A549 (cell line): ENCODE measurements at regions not wholly inside any gene's neighbourhood (a gene's known extent, or its start where the extent isn't known, plus 50 kb on each side); places are given as distances from the start of the nearest gene placed in this dataset.

ENCODE experiments used
- ATAC-seq, 2 experiments: fragments of 200-7000 bp in 1 of 2; fragments of >200 bp in 1 of 2; cut with Nextera tagmentation in 1 of 2; cut with Tn5 transposase in 1 of 2; 3 replicates each; pipeline versions ENCODE4 v1.8.0 to v1.9.1; 2018 to 2020; ENCODE audit warnings: mild to moderate bottlenecking in 1 of 2, moderate library complexity in 1 of 2
- CTCF ChIA-PET: fragments of 300-600 bp; sonication (Branson Sonifier 250); formaldehyde crosslinking; extraction: SDS; loops from one replicate; lab custom pipeline; 2021; ENCODE audit warnings: antibody characterized with exemption, inconsistent platforms; lab: Yijun Ruan, JAX
- POLR2A ChIA-PET: fragments of 350-600 bp; formaldehyde crosslinking; extraction: SDS; loops from one replicate; lab custom pipeline; 2021; ENCODE audit warnings: antibody characterized with exemption, inconsistent platforms; lab: Yijun Ruan, JAX
- DNase-seq, 2 experiments: peaks; one replicate each; pipeline versions ENCODE4 v3.0.0 to v3.0.0-alpha.2; 2011 to 2016; ENCODE audit warnings: low read depth in 1 of 2, low spot score in 1 of 2
- FAIRE-seq: peaks from 2 replicates; lab custom pipeline; 2011; peaks lifted over from hg19 to GRCh38; lab: Jason Lieb, UNC
- H3K27ac ChIP-seq, 2 experiments: fragments of >200 bp; sonication (Bioruptor Twin); formaldehyde crosslinking; 3 replicates each; pipeline ENCODE4 v1.5.1; 2016 to 2017
- H3K4me1 ChIP-seq: fragments of >200 bp; sonication (Bioruptor Twin); formaldehyde crosslinking; 3 replicates; pipeline ENCODE4 v1.6.1; 2016
- H3K4me2 ChIP-seq: fragments of >200 bp; sonication (Bioruptor Twin); formaldehyde crosslinking; 3 replicates; pipeline ENCODE4 v1.6.1; 2016
- H3K4me3 ChIP-seq: fragments of >200 bp; sonication (Bioruptor Twin); formaldehyde crosslinking; 3 replicates; pipeline ENCODE4 v1.5.1; 2016
- H3K9me3 ChIP-seq: fragments of >200 bp; sonication (Bioruptor Twin); formaldehyde crosslinking; 3 replicates; pipeline ENCODE4 v1.6.1; 2016
- ATOH8 ChIP-seq: fragments of 250-450 bp; sonication (Bioruptor Pico); IDR thresholded peaks from 2 replicates; pipeline ENCODE4 v1.5.0; 2020; ENCODE audit warnings: low read depth, mild to moderate bottlenecking, moderate library complexity
- CTCF ChIP-seq: fragments of >200 bp; sonication (Bioruptor Twin); formaldehyde crosslinking; IDR thresholded peaks from 3 replicates; pipeline ENCODE4 v1.5.1; 2016
- EHF ChIP-seq: fragments of 250-450 bp; sonication (Bioruptor Pico); IDR thresholded peaks from 2 replicates; pipeline ENCODE4 v1.5.0; 2020; ENCODE audit warnings: mild to moderate bottlenecking
- ELK1 ChIP-seq: fragments of 150-350 bp; IDR thresholded peaks from 2 replicates; pipeline ENCODE4 v1.6.1; 2014; ENCODE audit warnings: low read depth, mild to moderate bottlenecking, low read length
- HDAC2 ChIP-seq: fragments of 200-600 bp; sonication (generic); IDR thresholded peaks from 2 replicates; pipeline ENCODE4 v1.6.1; 2016
- HOXB5 ChIP-seq: fragments of 250-450 bp; sonication (Bioruptor Pico); IDR thresholded peaks from 2 replicates; pipeline ENCODE4 v1.5.0; 2020; ENCODE audit warnings: mild to moderate bottlenecking, moderate library complexity
- JUN ChIP-seq, 2 experiments: fragments of >200 bp; sonication (Bioruptor Twin); formaldehyde crosslinking; IDR thresholded peaks; 2 replicates in 1 of 2; 3 replicates in 1 of 2; pipeline ENCODE4 v1.6.1; 2016 to 2017
- KDM1A ChIP-seq: fragments of 200-600 bp; sonication (generic); IDR thresholded peaks from 2 replicates; pipeline ENCODE4 v1.6.1; 2016; ENCODE audit warnings: low read depth, mild to moderate bottlenecking
- MYC ChIP-seq: IDR thresholded peaks from 2 replicates; pipeline ENCODE4 v1.6.1; 2012; ENCODE audit warnings: mild to moderate bottlenecking, inconsistent platforms, low read length, improper control_type of control experiment, borderline replicate concordance
- NFE2L2 ChIP-seq: fragments of 150-350 bp; conservative IDR thresholded peaks from 2 replicates; pipeline ENCODE4 v1.6.1; 2014; ENCODE audit warnings: low read length
- PBX3 ChIP-seq: IDR thresholded peaks from 2 replicates; pipeline ENCODE4 v1.6.1; 2012
- PHF8 ChIP-seq: fragments of 200-600 bp; sonication (generic); IDR thresholded peaks from 2 replicates; pipeline ENCODE4 v1.6.1; 2016; ENCODE audit warnings: low read depth, mild to moderate bottlenecking, antibody characterized with exemption, moderate library complexity, borderline replicate concordance
- POLR2AphosphoS2 ChIP-seq: conservative IDR thresholded peaks from 2 replicates; pipeline ENCODE4 v1.6.1; 2012; ENCODE audit warnings: low read length, improper control_type of control experiment, inconsistent platforms
- RAD21 ChIP-seq, 2 experiments: fragments of >200 bp in 1 of 2; sonication (Bioruptor Twin) in 1 of 2; formaldehyde crosslinking in 1 of 2; IDR thresholded peaks in 1 of 2; conservative IDR thresholded peaks in 1 of 2; 2 replicates in 1 of 2; 3 replicates in 1 of 2; pipeline ENCODE4 v1.6.1; 2012 to 2018; ENCODE audit warnings: inconsistent platforms in 1 of 2
- RARB ChIP-seq: fragments of 250-450 bp; sonication (Bioruptor Pico); IDR thresholded peaks from 2 replicates; pipeline ENCODE4 v1.8.0; 2021; ENCODE audit warnings: mild to moderate bottlenecking, moderate library complexity
- REST ChIP-seq: fragments of 200-600 bp; sonication (generic); IDR thresholded peaks from 2 replicates; pipeline ENCODE4 v1.6.1; 2016; ENCODE audit warnings: antibody characterized with exemption, mild to moderate bottlenecking, moderate library complexity
- RFX5 ChIP-seq: fragments of 450-650 bp; IDR thresholded peaks from 2 replicates; pipeline ENCODE4 v1.7.1; 2014; ENCODE audit warnings: antibody characterized with exemption, mild to moderate bottlenecking, moderate library complexity
- RNF2 ChIP-seq: fragments of 200-600 bp; sonication (generic); IDR thresholded peaks from 2 replicates; pipeline ENCODE4 v1.6.1; 2016; ENCODE audit warnings: low read depth, mild to moderate bottlenecking, antibody characterized with exemption, moderate library complexity, borderline replicate concordance
- SMC3 ChIP-seq: fragments of >200 bp; sonication (Bioruptor Twin); formaldehyde crosslinking; IDR thresholded peaks from 3 replicates; pipeline ENCODE4 v1.6.1; 2018; ENCODE audit warnings: inconsistent platforms
- SREBF2 ChIP-seq: fragments of 450-650 bp; IDR thresholded peaks from 2 replicates; pipeline ENCODE4 v1.6.1; 2014; ENCODE audit warnings: mild to moderate bottlenecking, moderate library complexity
- ZC3H11A ChIP-seq: fragments of 450-650 bp; IDR thresholded peaks from 2 replicates; pipeline ENCODE4 v1.6.1; 2014; ENCODE audit warnings: antibody characterized with exemption, mild to moderate bottlenecking
- ZFP36 ChIP-seq: fragments of 450-650 bp; IDR thresholded peaks from 2 replicates; pipeline ENCODE4 v1.6.1; 2014; ENCODE audit warnings: borderline replicate concordance; ENCODE audit not compliant: partially characterized antibody
- ZNF302 ChIP-seq: fragments of 250-450 bp; sonication (Bioruptor Pico); IDR thresholded peaks from 2 replicates; pipeline ENCODE4 v1.9.0; 2021; ENCODE audit warnings: inconsistent platforms, mild to moderate bottlenecking, moderate library complexity
- ZSCAN20 ChIP-seq: fragments of 250-450 bp; sonication (Bioruptor Pico); IDR thresholded peaks from 2 replicates; pipeline ENCODE4 v1.8.0; 2022; ENCODE audit warnings: mild to moderate bottlenecking, moderate library complexity
- WGBS: methylation state at CpG from one replicate; pipeline ENCODE4 v1.1.6; 2017; ENCODE audit errors: missing lambda C conversion rate; 5-methylcytosine and 5-hydroxymethylcytosine counted together

- TF ChIP-seq ZNF302 (CRISPR knock-in tag) = no peak
- TF ChIP-seq CTCF = no peak
- TF ChIP-seq JUN (IDR thresholded peaks at IDR 0.05) = no peak
- no peak for TF ChIP-seq PHF8
Observed at GRCh38 chr16:72569677-72570076, 397.7 kb upstream of the PMFBP1 start (continued).

- TF ChIP-seq KDM1A (no peak), RAD21 (conservative IDR thresholded peaks at IDR 0.05 in 1 of 2, IDR thresholded peaks at IDR 0.05 in 1 of 2) (no peak), ATOH8 (CRISPR knock-in tag) (no peak), RNF2 (no peak), PBX3 (no peak), PHF8 (no peak), ZFP36 (no peak), POLR2AphosphoS2 (no peak), EHF (no peak), RARB (CRISPR knock-in tag) (no peak), NFE2L2 (no peak), ELK1 (no peak), ZC3H11A (no peak), HOXB5 (CRISPR knock-in tag) (no peak), HDAC2 (no peak), MYC (no peak)
- TF ChIP-seq, all 56 proteins: peak for 0
- Histone ChIP-seq H3K9me3 (no peaks in the 10 kb centered on the region), H3K27ac (no peak overlapping the region), H3K4me2 (no peak overlapping the region), H3K4me3 (no peak overlapping the region), H3K4me1 (no peaks in the 10 kb centered on the region)
- CTCF ChIA-PET = interaction anchor here (0.5 kb wide), 1 partner anchor 323 kb away, joined by 3 read pairs; no protein-coding TSS in a partner anchor
- FAIRE-seq (no peak), DNase-seq (no peak), ATAC-seq (no peak)
- WGBS = 65% methylated on average over 1 of the region's 1 CpG
- POLR2A ChIA-PET = no interaction called here
Observed at GRCh38 chr16:72568502-72568901, 396.5 kb upstream of the PMFBP1 start.

- 21% methylated on average over 1 of the region's 1 CpG for WGBS
- Histone ChIP-seq H3K9me3 (no peaks in the 10 kb centered on the region), H3K4me2 (no peak overlapping the region), H3K4me3 (no peak overlapping the region), H3K4me1 (no peaks in the 10 kb centered on the region), H3K27ac (no peak overlapping the region)
- ChIA-PET CTCF (interaction anchor here (0.6 kb wide), 1 partner anchor 529 kb away, joined by 4 read pairs; no protein-coding TSS in a partner anchor), POLR2A (no interaction called here)
- DNase-seq = no peak
- no peak for ATAC-seq
- FAIRE-seq = no peak
- TF ChIP-seq SREBF2 (no peak), PHF8 (no peak), RAD21 (conservative IDR thresholded peaks at IDR 0.05 in 1 of 2, IDR thresholded peaks at IDR 0.05 in 1 of 2) (no peak), CTCF (no peak), ZNF302 (CRISPR knock-in tag) (no peak), RFX5 (no peak), NFE2L2 (no peak), REST (no peak), RARB (CRISPR knock-in tag) (no peak), ZSCAN20 (no peak), SMC3 (no peak)
Observed at GRCh38 chr16:72566174-72566573, 394.2 kb upstream of the PMFBP1 start.
